Embryonic facial prominence (tissue), 1 donor: ENCODE measurements at regions not wholly inside any gene's neighbourhood (a gene's known extent, or its start where the extent isn't known, plus 50 kb on each side); places are given as distances from the start of the nearest gene placed in this dataset.
"Not testable (repeated sequence)": the region's sequence is repeated elsewhere in the genome, so short reads cannot be mapped to it uniquely, and the experiment has no call there.

Experiments used
- DNase-seq: peaks from one replicate; pipeline ENCODE4 v3.0.0-alpha.2; 2016; ENCODE audit errors: extremely low spot score

DNA sequence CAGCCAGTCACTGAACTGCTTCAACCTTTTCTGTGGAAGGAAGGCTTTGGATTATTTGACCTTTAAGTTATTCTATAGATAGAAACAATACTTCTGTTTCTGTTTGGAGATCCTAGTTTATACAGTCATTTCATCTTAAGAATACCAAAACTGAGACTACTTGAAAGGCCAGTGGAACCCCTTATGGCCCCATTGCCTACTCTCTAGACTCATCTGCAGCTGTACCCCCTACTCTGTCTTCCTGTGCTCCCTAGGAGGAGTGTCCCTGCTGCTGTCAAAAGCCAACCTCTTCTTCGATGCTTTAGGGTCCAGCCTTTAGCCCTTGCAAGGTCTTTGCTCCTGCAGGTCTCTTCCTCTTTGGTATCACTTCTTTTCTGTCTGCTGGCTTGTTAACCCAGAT, 169.6 kb downstream of the EDEM1 start:
- DNase-seq = no peak

DNA sequence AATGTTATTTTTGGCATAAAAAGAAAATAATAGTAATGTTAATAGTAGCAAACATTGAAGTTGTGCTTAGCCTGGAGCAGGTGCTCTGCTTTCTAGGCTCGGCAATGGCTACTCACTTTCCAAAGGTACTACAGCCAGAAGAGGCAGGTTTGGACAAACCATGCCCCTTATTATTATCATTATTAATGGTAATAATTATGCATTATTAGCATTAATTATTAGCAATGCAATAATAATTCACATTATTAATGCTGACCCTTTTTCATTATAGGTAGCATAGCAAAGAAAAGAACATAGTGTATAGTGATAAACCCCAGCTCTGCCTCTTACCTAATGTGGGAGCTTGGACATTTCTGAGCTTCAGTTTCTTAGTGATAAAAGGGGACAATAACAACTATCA, 171.4 kb downstream of the EDEM1 start:
- no peak for DNase-seq

DNA sequence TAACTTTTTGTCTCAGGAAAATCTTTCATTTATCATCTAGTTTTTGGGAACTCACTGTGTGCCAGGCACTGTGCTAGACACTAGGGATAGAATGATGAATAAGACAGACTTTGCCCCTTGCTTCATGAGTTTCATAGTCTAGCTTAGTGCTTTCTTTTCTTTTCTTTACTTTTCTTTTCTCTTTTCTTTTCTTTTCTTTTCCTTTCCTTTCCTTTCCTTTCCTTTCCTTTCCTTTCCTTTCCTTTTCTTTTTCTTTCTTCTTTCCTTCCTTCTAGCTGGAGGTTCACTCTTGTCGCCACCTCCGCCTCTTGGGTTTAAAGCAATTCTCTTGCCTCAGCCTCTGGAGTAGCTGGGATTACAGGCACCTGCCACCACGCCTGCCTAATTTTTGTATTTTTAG, 172.9 kb downstream of the EDEM1 start:
- no peak for DNase-seq

DNA sequence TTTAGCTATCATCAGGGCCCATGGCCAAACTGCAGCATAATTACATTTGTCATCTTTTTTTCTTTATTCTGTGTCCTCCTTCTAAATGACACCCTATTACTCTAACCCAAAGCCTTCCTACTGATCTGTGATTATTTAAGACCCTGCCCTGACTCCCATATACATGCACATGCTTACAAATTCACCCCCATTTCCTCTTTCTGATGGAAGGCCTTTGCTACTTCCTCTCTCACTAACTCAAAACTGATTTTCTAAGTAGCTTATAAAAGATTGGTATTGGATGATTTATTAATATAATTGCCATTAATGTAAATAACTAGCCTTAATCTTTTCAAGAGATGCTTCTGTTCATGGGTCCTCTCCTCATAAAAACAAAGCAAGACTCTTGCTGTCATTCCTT, 179.2 kb downstream of the EDEM1 start:
- no peak for DNase-seq

DNA sequence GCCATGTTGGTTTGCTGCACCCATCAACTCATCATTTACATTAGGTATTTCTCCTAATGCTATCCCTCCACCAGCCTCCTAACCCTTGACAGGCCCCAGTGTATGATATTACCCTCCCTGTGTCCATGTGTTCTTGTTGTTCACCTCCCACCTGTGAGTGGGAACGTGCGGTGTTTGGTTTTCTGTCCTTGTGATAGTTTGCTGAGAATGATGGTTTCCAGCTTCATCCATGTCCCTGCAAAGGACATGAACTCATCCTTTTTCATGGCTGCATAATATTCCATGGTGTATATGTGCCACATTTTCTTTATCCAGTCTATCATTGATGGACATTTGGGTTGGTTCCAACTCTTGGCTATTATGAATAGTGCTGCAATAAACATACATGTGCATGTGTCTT, 184.0 kb downstream of the EDEM1 start:
- not testable (repeated sequence) for DNase-seq

DNA sequence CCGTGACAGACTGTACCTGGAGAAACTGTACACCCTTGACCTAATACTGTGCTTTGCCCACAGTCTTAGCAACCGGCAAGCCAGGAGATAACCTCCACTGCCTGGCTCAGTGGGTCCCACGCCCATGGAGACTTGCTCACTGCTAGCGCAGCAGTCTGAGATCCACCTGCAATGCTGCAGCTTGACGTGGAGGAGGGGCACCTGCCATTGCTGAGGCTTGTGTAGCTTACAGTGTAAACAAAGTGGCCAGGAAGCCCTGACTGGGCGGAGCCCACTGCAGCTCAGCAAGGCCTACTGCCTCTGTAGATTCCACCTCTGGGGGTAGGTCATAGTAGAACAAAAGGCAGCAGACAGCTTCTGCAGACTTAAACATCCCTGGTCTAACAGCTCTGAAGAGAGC, 189.3 kb downstream of the EDEM1 start:
- DNase-seq = no peak

DNA sequence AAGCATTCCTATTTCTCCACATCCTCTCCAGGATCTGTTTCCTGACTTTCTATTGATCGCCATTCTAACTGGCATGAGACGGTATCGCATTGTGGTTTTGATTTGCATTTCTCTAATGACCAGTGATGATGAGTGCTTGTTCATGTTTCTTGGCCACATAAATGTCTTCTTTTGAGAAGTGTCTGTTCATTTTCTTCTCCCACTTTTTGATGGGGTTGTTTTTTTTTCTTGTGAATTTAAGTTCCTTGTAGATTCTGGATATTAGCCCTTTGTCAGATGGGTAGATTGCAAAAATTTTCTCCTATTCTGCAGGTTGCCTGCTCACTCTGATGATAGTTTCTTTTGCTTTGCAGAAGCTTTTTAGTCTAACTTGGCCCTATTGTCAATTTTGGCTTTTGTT, 191.8 kb downstream of the EDEM1 start:
- DNase-seq = not testable (repeated sequence)

DNA sequence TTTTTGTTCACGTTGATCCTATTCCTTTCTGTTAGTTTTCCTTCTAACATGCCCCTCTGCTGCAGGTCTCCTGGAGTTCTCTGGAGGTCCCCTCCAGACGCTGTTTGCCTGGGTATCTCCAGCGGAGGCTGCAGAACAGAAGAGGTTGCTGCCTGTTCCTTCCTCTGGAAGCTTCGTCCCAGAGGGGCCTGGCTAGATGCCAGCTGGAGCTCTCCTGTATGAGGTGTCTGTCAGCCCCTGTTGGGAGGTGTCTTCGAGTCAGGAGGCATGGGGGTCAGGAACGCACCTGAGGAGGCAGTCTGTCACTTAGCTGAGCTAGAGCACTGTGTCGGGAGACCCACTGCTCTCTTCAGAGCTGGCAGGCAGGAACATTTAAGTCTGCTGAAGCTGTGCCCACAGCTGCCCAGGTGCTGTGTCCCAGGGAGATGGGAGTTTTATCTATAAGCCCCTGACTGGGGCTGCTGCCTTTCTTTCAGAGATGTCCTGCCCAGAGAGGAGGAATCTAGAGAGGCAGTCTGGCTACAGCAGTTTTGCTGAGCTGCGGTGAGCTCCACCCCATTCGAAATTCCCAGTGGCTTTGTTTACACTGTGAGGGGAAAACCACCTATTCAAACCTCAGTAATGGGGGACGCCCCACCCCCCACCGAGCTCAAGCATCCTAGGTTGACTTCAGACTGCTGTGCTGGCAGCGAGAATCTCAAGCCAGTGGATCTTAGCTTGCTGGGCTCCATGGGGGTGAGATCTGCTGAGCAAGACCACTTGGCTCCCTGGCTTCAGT, 196.2 kb downstream of the EDEM1 start:
- not testable (repeated sequence) for DNase-seq

DNA sequence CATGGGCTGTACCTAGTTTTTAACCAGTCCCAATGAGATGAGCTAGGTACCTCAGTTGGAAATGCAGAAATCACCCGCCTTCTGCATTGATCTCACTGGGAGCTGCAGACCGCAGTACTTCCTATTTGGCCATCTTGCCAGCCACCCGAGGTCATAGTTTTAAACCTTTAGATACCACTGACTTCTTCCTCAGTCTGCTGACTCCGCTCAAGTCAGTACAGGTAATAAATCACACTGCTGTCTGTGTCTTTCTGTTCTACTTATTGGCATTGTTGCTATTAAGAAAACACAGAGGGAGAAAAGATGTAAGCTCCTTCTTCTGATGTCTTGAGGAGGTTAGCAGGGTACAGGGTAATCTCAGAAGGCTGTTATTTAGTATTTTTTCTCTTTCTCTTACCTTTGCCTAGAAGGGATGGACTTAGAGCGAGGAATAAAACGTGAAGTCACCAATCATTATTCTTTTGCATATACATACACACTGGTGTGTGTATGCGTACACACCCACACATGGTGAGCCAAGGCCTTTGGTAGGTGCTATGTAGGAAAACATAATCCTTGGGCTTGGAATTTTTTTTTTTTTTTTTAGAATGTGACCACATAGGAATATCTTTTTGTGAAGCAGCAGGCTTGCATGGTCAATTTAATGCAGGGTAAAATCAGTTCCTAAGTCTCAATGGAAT, 197.2 kb downstream of the EDEM1 start:
- no peak for DNase-seq

DNA sequence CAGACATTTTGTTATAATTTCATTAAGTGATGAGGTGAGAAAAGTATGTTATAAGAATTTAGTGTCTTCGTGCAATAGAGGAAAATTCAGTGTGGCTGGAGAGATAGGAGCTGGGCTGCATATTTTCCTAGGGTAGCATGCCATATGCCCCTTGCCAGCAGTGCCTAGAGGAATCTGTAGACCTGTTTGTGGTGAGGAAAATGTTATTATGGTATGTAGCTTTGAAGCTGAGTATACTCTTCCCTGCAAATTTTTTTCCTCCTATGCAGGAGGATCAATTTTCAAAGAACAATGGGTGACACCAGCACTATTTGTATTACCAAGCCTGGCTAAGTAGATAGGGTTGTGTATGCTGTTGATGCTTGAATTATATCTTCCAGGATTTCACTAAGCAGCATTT, 200.6 kb downstream of the EDEM1 start:
- DNase-seq = no peak

DNA sequence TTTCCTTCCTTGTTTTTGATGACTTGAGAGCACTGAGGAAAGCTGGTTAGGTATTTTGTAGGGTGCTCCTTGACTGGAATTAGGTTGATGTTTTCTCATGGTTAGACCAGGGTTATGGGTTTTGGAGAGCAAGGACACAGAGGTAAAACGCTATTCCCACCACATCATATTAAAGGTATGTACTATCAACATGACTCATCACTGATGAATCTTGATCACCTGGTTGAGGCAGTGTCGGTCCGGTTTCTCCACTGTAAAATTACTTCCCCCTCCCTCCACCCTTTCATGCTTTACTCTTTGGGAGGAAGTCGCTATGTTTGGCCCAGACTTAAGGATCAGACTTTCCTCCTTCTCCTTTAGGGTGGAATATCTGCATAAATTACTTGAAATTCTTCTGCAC, 201.6 kb downstream of the EDEM1 start:
- DNase-seq = no peak

DNA sequence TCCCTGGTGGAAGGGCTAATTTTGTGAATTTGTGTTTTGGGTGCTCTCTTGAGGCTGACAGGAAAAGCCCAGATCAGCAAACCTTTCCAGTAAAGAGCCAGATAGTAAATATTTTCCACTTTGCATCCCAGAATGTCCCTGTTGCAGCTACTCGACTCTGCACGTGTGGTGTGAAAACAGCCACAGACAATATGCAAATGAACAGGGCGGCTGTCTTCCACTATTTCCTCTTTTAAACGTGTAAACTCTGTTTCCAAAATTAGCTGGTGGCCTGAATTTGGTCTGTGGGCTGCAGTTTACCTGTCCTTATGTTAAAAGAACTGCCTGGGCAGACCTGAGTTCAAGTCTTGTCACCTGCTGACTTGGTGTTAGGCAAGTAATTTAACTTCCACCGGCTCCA, 202.7 kb downstream of the EDEM1 start:
- no peak for DNase-seq

DNA sequence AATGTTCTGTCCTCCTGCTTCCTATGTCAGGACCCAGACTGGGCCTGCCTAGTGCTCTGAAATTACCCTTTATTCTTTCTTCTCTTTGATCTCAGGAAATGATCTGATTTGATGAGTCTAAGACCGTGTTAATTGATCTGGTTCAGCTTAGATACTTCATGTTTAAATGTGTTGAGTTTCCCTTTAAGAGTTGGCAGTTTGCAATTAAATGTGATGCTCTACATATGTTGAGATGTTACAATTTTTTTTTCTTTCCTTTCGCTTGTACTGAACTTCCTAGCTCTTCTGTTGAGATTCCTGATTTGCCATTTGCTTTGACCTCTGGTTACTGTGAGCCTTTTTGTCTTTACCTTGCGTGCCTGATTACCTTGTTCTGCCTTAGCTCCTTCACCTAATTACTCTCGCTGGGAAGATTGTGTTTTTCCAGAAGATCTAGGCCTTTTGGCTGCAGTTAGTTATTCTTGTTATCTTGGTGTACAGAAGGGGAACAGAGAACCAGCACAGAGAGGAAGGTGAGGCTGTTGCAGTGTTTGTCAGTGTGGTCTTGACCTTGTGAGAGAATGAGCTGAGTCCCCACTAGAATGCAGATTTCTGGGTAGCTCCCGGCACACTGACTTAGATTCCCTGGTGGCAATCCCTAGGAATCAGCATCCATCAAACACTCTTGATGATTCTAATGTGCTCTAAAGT, 203.6 kb downstream of the EDEM1 start:
- DNase-seq = no peak

DNA sequence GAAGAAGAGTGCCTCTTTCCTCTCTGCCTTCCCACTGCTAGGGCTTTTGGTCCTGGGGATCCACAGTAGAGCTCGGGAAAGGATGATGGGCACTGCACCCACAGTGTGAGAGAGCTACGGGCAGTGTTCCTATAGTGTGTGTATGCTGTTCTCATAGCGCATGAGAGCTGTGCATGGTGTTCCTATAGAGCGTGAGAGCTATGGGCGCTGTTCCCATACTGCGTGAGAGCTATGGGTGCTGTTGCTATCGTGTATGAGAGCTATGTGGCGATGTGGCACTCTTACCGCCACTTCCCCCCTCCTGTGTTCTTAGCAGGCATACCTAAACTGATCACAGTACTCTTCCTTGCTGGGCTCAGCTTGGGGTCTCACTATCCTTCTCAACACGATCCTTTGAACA, 213.5 kb downstream of the EDEM1 start:
- no peak for DNase-seq

DNA sequence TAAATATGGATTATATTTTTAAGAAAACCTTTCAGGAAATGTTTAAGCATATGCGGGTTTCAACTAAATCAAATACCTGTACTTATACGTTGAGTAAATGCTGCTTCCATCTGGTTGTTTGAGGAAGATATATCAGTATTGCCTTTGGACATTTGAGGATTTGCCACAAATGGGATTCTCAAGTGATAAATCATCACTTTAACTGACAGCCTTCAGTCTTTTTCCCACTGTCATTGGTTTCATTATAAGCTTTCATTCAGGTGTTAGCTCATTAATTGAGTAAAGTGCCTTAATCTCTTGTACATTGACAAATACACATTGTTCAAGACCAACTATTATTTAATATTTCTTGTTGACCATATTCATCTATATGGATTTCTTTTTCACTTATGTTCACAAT, 217.2 kb downstream of the EDEM1 start:
- no peak for DNase-seq

DNA sequence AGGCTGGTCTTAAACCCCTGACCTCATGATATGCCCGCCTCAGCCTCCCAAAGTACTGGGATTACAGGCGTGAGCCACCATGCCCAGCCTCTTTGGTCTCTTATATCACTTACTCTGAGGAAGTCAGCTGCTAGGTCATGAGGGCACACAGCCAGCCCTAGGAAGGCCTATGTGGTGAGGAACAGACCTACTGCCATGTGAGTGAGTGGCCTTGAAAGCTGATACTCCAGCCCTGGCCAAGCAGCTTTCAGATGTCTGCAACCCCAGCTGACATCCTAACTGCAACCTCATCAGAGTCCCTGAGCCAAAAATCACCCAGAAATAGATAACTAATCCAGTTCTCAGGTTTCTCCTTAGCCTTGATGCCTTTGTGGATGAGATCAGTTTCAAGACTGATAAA, 224.3 kb downstream of the EDEM1 start:
- DNase-seq = no peak

DNA sequence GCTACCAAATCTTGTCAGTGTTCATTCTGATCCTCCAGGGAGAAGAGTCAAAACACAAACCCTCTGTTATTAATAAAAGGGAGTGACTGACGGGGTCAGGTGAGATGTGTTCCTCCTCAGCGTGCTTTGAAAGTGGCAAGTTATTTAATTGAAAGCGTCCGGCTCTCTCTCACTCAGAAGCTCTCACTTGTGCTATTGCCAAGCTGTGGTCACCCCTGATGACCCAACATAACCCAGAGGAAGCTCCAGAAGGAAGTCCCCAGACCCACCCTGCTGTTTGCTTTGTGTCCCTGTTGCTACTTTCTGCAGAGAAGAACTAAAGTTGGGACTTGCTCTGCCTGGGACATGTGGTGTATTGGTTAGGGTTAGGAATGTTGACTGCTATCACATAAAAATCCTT, 235.6 kb downstream of the EDEM1 start:
- no peak for DNase-seq

DNA sequence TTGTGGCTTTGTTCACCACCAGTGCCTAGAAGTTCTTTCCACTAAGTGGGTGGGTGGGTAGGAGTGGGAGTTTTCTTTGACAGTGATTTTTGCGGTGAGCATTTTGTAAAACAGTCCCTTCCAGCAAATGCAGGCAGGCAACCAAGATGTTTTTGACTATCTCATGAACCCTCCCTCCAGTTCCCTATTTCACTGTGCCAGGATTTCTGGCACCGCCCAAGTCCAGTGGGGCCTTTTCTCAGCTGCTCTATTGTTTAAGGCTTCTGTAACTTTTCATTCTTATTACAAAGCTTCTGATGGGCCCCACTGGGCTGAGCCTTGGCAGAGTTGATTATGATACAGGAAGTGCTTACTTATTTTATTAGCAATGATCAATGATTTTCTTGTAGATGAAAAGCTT, 236.0 kb downstream of the EDEM1 start:
- no peak for DNase-seq

DNA sequence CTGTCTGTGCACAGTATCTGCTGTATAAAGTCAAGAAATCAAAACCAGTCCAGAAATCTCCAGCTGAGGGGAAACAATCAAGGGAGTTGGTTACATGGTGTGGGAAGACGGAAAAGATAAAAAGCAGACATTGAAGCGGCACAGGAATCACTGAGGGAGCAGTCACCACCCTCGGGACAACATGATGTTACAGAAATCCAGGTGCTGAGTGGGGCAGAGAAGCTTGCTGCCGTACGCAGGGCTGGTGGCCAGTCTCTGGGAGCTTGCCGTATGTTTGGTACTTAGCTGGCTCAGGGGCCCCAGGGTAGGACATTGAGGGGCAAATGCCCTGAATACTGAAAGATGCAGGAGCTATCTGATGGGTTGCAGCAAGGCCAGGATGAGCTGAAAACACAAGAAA, 237.9 kb downstream of the EDEM1 start:
- DNase-seq = no peak

DNA sequence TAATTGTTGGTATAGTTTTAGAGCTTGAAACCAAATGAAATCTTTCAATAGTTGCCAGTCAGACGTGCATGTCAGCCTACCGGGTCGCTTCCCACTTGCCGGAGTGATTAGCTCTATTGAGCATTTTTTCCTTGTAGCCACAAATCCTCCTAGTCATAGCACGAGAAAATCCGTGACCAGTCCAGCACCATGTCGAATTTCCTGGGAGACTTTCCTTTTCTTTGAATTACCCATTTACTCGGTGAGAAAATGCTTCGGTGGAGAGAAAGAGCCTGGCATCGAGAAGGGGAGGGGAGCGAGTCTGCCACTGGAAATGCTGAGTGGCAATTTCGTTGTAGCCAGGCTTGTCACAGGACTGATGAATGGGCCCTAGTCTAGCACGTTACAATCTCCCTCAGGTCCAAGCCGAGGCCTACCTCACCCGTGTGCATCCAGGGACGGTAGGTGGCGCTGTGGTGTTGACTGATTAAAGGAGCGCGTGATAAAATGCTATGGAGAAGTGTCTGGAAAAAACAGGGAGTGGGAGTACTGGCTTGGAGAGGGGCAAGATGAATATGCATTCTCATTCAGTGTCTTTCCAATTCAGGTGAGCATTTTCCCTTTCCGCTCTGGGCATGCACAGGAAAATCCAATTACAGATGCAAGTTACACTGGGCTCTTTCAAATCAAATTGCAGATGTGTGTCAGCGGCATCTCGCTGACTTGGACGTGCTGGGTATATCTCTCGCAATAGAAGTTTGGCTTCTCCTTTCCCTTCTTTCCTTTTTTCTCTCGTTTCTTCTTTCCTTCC, 238.8 kb downstream of the EDEM1 start:
- peak; percentile 72 for DNase-seq

DNA sequence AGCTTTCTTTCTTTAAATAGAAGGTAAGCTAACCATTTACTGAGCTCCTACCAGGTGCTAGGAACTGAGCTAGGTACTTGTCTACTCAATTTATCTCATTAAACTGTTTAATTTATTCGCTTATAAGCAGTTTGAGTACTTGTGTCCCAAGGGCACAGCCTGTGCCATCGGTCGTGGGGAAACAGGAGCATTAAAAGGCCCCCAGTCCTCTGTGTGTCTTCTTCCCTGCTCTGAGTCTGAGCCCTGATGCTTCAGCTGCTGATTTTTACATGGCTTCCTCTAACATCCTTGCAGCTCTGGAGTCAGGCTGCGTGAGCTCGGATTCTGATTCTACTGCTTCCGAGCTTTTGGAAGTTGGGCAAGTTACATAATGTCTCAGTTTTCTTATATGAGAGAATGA, 239.5 kb downstream of the EDEM1 start:
- no peak for DNase-seq

DNA sequence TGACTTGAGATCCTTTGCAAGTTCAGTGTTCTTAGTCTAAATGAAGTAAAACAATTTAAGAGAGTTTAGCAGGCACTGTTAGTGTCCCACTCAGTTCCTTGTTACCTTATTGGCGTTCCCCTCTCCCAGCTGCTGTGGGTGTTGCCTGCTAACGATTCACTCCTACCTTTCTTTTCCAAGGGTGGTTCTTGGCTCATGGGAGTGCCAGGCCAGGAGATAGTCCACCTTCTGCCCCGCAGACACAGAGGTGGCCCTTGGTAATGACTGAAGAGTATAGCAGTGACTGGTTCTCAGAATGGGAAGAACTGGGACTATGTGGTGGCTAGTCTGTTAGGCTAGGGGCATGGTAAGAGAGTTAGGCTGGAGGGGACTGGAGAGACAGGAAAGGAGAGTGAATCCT, 240.4 kb downstream of the EDEM1 start:
- DNase-seq = no peak
